HG03064 (cell line): ENCODE measurements at regions not wholly inside any gene's neighbourhood (a gene's known extent, or its start where the extent isn't known, plus 50 kb on each side); places are given as distances from the start of the nearest gene placed in this dataset.

ENCODE experiments used
- ATAC-seq: cut with Tn5 transposase; IDR thresholded peaks from one replicate; pipeline ENCODE4 v1.9.1; 2021; ENCODE audit warnings: low read depth; ENCODE audit not compliant: unreplicated experiment

GRCh38 chr6:82017288-82017687, 230.3 kb downstream of the IBTK start:
- no peak for ATAC-seq

GRCh38 chr6:82015526-82015925, 232.0 kb downstream of the IBTK start:
- no peak for ATAC-seq

DNA sequence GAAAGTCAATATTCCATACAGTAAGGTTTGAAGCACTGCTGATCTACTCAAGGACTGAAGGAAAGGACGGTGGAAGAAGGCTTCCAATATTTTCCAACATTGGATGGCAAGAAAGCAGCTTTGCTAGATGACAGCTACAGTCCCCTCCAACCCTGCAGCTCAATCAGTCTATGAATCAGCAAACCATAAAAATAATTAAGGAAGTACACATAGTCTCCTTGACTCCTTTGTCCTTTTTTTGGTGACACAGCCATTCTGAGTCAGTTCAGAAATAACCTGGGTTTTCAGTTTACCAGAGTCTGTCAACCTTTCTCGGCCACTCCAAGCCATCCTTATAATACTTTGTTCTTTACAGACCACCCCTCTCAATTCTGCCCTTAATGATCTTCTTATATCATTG, 232.5 kb downstream of the IBTK start:
- ATAC-seq = no peak

- no peak for ATAC-seq
Observed at GRCh38 chr6:82013561-82014530, 233.7 kb downstream of the IBTK start.

DNA sequence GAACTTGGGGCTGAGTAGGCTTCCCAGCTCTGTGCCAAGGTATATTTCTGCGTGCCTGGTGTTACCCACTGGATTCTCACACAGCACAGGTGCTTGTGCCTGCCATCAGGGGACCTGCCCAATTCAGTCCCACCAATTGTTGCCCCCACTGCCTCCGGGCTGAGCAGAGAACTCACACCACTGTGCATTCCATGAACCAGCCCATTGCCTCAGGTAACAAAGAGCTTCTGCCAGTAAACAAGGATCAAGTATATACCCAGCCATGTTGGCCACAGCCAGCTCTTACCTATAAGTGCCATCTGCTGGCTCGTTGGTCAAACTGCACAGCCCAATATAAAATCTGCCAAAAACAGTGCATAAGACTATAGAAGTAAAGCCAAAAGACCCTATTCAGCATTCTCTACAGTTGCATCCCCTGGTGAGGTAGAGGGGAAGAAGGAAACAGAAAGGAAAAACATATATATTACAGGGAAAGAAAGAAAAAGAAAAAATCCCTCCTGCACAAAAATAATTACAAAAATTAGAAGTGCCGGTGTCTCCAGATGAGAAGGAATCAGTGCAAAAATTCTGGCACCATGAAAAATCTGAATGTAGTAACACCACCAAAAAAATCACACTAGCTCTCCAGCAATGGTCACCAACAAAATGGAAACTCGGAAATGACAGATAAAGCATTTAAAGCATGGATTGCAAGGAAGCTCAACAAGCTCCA, 241.4 kb downstream of the IBTK start:
- ATAC-seq = no peak

GRCh38 chr6:82000551-82000950, 247.0 kb downstream of the IBTK start:
- no peak for ATAC-seq

DNA sequence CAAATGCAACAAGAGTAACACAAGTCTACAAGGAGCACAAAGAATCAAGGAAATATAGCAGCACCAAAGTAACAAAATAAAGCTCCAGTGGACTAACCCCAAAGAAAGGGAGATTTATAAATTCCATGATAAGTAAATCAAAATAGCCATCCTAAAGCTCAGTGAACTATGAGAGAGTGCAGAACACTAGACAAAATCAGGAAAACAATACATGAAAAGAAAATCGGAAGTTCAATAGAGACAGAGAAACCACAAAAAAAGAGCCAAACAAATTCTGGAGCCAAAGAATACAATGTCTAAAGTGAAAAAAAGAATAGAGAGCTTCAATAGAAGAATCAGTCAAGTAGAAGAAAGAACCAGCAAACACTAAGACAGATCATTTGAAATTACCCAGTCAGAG, 247.3 kb upstream of the TENT5A start:
- no peak for ATAC-seq

DNA sequence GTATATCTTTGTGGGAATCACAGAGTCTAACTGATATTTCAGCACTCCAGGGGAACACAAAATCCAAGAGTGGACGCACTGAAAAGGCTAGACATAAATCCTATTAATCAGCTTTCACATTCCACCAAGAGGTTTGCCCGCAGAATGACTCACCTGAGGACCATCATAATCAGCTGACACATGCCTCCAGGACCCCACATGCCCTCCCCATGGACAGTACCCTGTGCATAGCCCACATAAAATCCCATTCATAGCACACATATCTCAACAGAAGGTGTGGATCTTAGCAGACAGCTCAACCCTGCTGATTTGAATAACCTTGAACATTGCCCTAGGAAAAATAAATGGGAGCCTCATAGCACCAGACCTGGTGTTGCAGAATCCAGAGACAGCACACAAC, 246.8 kb upstream of the TENT5A start:
- no peak for ATAC-seq

DNA sequence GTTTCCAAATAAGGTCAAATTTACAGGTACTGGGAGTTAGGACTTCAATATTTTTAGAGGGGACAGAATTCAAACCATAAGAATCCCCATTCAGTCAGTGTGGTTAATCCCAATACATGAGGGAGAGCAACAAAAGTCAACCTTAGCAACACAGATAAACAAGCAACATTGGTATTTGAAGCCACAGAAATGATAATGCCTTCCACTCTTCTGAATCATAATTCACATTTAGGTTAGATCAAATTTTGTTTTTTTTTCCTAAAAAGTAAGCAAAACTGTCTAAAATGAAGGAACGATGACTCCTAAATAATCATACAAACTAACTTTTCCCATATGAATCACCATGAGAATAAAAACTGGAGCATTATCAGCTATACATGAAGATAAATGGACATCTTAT, 246.0 kb upstream of the TENT5A start:
- no peak for ATAC-seq

GRCh38 chr6:81997090-81997926, 244.8 kb upstream of the TENT5A start:
- ATAC-seq = peak; percentile 60

DNA sequence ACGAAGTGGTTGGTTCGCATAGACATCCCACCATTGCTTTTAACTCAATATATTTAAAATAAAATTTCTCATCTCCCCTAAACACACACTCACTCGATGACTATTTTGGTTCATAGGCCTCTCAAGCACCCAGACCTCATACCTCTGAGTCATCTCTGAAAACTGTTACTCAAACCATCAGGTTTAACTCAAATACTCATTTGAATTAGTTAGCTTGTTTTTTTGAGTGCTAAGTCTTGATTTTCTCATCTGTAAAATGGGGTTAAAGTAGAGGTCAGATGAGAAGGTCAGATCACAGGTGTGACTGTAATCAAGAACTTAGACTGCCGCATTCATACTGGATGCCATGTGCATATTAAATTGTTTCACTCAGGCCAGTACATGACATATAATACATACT, 243.9 kb upstream of the TENT5A start:
- no peak for ATAC-seq

DNA sequence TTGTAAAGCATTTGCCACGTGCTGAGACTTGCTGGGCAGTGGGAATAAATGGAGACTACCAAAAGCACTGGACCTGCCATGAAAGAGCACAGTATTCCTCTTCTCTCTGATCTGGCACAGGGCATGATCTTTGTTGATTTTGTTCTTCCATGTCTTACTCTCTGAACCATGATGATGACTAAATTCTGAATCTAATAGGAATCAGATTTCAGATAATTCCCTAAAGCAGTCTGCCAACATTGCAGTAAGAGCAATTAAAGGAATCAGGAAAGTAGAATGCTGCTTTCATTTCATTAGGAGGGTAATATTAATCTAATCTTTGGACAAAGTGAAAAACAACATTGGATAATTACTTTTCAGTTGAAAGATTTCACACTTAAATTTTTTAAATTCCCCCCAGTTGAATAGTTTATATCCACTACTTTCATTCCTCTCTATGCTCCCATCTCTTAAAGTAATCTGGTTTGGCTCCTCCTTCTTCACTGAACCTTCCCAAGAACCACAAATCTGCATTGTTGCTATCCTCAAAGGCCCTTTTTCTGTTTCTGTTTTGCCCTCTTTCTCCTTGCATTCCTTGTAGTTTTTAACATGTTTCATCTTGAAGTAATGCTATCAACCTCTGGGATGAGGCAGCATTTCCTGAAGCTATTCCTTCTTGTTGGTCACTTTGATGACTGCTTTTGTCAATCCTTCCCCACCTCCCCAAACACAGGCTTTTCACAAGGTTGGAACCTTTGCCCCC, 243.2 kb upstream of the TENT5A start:
- no peak for ATAC-seq

GRCh38 chr6:81988871-81989270, 236.4 kb upstream of the TENT5A start:
- no peak for ATAC-seq

DNA sequence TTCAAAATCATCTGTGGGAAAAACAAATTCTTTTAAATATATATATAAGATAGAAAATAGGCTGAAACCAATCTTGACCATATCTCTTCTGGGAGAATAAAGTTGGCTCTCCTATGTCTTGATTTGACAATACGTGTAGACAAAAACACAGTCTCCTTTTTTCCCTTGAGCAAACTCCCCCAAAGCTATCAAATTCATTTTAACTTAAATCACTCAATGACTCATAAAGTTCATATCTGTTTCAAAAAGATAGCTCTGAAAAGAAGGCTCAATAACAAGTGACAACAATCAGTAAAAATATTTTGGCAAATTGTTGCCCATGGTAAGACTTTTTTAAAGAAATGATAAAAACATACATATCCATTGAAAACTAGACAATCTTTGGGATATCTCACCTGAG, 236.0 kb upstream of the TENT5A start:
- no peak for ATAC-seq

- ATAC-seq = no peak
Observed at GRCh38 chr6:81987293-81987692, 234.8 kb upstream of the TENT5A start.

DNA sequence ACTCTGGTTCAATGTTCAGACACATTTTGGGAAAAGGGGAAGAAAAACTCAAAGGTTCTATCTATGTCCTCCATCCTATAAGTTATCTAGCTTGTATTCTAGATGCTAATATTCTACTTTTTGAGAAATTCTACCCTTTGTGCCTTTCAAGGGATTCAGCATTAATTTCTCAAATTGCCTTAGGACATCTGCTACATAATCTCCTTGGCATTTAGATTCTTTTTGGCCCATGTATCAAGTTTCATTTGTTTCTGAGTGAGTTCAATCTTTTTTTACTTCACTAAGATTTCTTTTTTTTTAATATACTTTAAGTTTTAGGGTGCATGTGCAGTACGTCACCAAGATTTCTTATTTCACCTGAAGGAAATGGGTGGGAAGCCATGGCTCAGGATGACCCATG, 232.7 kb upstream of the TENT5A start:
- ATAC-seq = no peak

- ATAC-seq = no peak
Observed at GRCh38 chr6:81984599-81984998, 232.1 kb upstream of the TENT5A start.

- ATAC-seq = no peak
Observed at GRCh38 chr6:81981812-81982211, 229.3 kb upstream of the TENT5A start.

DNA sequence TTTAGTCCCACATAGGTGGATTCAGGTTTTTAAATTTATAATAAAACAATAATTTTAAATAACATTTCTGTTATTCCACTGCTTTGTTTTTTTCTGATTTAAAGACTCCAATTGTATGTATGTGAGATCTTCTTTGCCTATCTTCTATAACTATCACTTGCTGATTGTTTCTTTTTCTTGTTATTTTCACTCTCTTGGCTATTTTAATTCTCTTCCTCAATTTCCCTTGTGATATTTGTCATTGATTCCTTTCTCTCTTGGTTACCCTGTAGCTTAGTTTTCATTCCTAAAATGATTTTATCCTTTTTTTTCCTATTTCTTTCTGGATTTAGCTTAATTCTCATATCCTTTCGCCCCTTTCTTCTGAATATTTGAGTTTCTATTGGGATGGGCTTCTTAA, 227.3 kb upstream of the TENT5A start:
- ATAC-seq = no peak

- ATAC-seq = no peak
Observed at GRCh38 chr6:81979329-81979728, 226.8 kb upstream of the TENT5A start.
